GM23338 (cell line): ENCODE measurements at regions not wholly inside any gene's neighbourhood (a gene's known extent, or its start where the extent isn't known, plus 50 kb on each side); places are given as distances from the start of the nearest gene placed in this dataset.

Experiments
- ATAC-seq: fragments of 200-7000 bp; cut with Tn5 transposase; 3 replicates; pipeline ENCODE4 v1.9.1; 2020
- DNase-seq: peaks from one replicate; pipeline ENCODE4 v3.0.0-alpha.2; 2015; ENCODE audit warnings: low spot score
- H2AFZ ChIP-seq: fragments of 200-600 bp; sonication (generic); 2 replicates; pipeline ENCODE4 v1.8.0; 2016; ENCODE audit warnings: antibody characterized with exemption, mild to moderate bottlenecking, moderate library complexity
- H3F3A ChIP-seq: fragments of 200-600 bp; sonication (generic); replicated peaks from 2 replicates; pipeline ENCODE4 v1.8.0; 2017; ENCODE audit warnings: antibody characterized with exemption, mixed run types, low read depth
- H3K27ac ChIP-seq: fragments of 200-600 bp; sonication (generic); 2 replicates; pipeline ENCODE4 v1.6.1; 2016; ENCODE audit warnings: low read depth
- H3K27me3 ChIP-seq: fragments of 200-600 bp; sonication (generic); 2 replicates; pipeline ENCODE4 v1.8.0; 2016; ENCODE audit warnings: mild to moderate bottlenecking, mixed run types, moderate library complexity; ENCODE audit not compliant: insufficient read depth
- H3K36me3 ChIP-seq: fragments of 200-600 bp; sonication (generic); 2 replicates; pipeline ENCODE4 v1.8.0; 2016; ENCODE audit warnings: mild to moderate bottlenecking; ENCODE audit not compliant: insufficient read depth
- H3K4me1 ChIP-seq: fragments of 200-600 bp; sonication (generic); 2 replicates; pipeline ENCODE4 v1.8.0; 2016; ENCODE audit warnings: mild to moderate bottlenecking, moderate library complexity; ENCODE audit not compliant: insufficient read depth
- H3K4me2 ChIP-seq: fragments of 200-600 bp; sonication (generic); 2 replicates; pipeline ENCODE4 v1.7.1; 2017; ENCODE audit warnings: mixed run types
- H3K4me3 ChIP-seq: fragments of 200-600 bp; sonication (generic); 2 replicates; pipeline ENCODE4 v1.6.1; 2016; ENCODE audit warnings: mixed run types
- H3K79me2 ChIP-seq: fragments of 200-600 bp; sonication (generic); replicated peaks from 2 replicates; pipeline ENCODE4 v1.8.0; 2017; ENCODE audit warnings: mild to moderate bottlenecking; ENCODE audit not compliant: insufficient read depth
- H3K9me2 ChIP-seq: fragments of 200-600 bp; sonication (generic); 2 replicates; pipeline ENCODE4 v1.8.0; 2017; ENCODE audit not compliant: insufficient read depth
- H4K20me1 ChIP-seq: fragments of 200-600 bp; sonication (generic); replicated peaks from 2 replicates; pipeline ENCODE4 v1.8.0; 2017; ENCODE audit warnings: mild to moderate bottlenecking; ENCODE audit not compliant: insufficient read depth
- H3K27ac Mint-ChIP-seq: 2 replicates; pipeline ENCODE4 v1.8.0; 2020; ENCODE audit warnings: inconsistent platforms, mild to moderate bottlenecking, moderate library complexity, mixed read lengths
- H3K27me3 Mint-ChIP-seq: 3 replicates; pipeline ENCODE4 v1.8.0; 2022; ENCODE audit warnings: low read depth, mild to moderate bottlenecking, moderate library complexity, mixed read lengths, inconsistent platforms; ENCODE audit not compliant: insufficient read depth, poor library complexity
- H3K36me3 Mint-ChIP-seq: 3 replicates; pipeline ENCODE4 v1.8.0; 2021; ENCODE audit warnings: low read depth, mild to moderate bottlenecking, inconsistent platforms, moderate library complexity, mixed read lengths
- H3K4me1 Mint-ChIP-seq: 3 replicates; pipeline ENCODE4 v1.8.0; 2020; ENCODE audit warnings: mild to moderate bottlenecking, inconsistent platforms, mixed read lengths
- H3K4me3 Mint-ChIP-seq: 3 replicates; pipeline ENCODE4 v1.8.0; 2021; ENCODE audit warnings: moderate library complexity, mild to moderate bottlenecking, inconsistent platforms, mixed read lengths
- H3K9me3 Mint-ChIP-seq: 3 replicates; pipeline ENCODE4 v1.8.0; 2020; ENCODE audit warnings: moderate library complexity, mild to moderate bottlenecking, inconsistent platforms, mixed read lengths
- CREB1 ChIP-seq: fragments of 250-450 bp; sonication (Bioruptor Pico); IDR thresholded peaks from 2 replicates; pipeline ENCODE4 v1.5.0; 2020; ENCODE audit warnings: low read depth, mild to moderate bottlenecking, moderate library complexity
- CTCF ChIP-seq, 2 experiments: fragments of 200-600 bp in 1 of 2; sonication (generic) in 1 of 2; conservative IDR thresholded peaks; 2 replicates each; pipeline versions ENCODE4 v1.5.1 to v1.6.1; 2016 to 2017; ENCODE audit warnings: antibody characterized with exemption in 2 of 2, low read depth in 2 of 2, mild to moderate bottlenecking in 2 of 2, moderate library complexity in 1 of 2
- EZH2 ChIP-seq: fragments of 200-600 bp; sonication (generic); IDR thresholded peaks from one replicate; pipeline ENCODE4 v1.8.0; 2017; ENCODE audit warnings: antibody characterized with exemption, mild to moderate bottlenecking, low read depth; ENCODE audit not compliant: unreplicated experiment
- EZH2phosphoT487 ChIP-seq: fragments of 200-600 bp; sonication (generic); IDR thresholded peaks from one replicate; pipeline ENCODE4 v1.8.1; 2018; ENCODE audit warnings: antibody characterized with exemption; ENCODE audit not compliant: unreplicated experiment
- JUNB ChIP-seq: IDR thresholded peaks from one replicate; pipeline ENCODE4 v1.6.1; 2016; ENCODE audit warnings: antibody characterized with exemption; ENCODE audit not compliant: unreplicated experiment
- POLR2AphosphoS5 ChIP-seq: IDR thresholded peaks from 2 replicates; pipeline ENCODE4 v1.6.1; 2016; ENCODE audit warnings: antibody characterized with exemption, low read depth
- STAT1 ChIP-seq: IDR thresholded peaks from one replicate; pipeline ENCODE4 v1.6.1; 2016; ENCODE audit warnings: antibody characterized with exemption; ENCODE audit not compliant: unreplicated experiment
- ZNF114 ChIP-seq: fragments of 250-450 bp; sonication (Bioruptor Pico); IDR thresholded peaks from 2 replicates; pipeline ENCODE4 v1.5.0; 2020; ENCODE audit warnings: mild to moderate bottlenecking, moderate library complexity
- ZNF331 ChIP-seq: fragments of 250-450 bp; sonication (Bioruptor Pico); IDR thresholded peaks from 2 replicates; pipeline ENCODE4 v1.5.0; 2020; ENCODE audit warnings: low read depth, mild to moderate bottlenecking, moderate library complexity
- TF ChIP-seq, protein P1 (sequence below): IDR thresholded peaks from 2 replicates; pipeline ENCODE4 v1.6.1; 2016; ENCODE audit warnings: antibody characterized with exemption
- TF ChIP-seq, protein P2 (sequence below): IDR thresholded peaks from one replicate; pipeline ENCODE4 v1.6.1; 2018; ENCODE audit warnings: antibody characterized with exemption; ENCODE audit not compliant: unreplicated experiment

DNA sequence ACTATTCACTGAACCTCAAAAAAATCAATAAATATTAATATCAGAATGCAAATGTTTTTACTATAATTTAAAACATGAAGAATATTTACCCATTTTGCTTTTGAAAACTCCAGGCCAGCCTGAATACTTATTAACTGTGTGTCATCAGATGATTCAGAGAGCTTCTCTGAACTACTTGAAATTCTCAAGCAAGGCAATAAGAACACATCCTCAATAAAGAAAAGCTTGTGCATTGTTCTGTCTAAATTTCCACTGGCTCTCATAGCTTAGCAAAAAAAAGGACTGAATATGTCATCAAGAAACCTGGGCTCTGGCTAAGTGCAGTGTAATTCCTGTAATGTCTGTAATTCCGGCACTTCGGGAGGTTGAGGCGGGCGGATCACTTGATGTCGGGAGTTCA is 194.1 kb downstream of the BTG1 start (continued):
- no peak for TF ChIP-seq CTCF (conservative IDR thresholded peaks at IDR 0.05; ENCODE audit: low read depth in 2 of 2)

DNA sequence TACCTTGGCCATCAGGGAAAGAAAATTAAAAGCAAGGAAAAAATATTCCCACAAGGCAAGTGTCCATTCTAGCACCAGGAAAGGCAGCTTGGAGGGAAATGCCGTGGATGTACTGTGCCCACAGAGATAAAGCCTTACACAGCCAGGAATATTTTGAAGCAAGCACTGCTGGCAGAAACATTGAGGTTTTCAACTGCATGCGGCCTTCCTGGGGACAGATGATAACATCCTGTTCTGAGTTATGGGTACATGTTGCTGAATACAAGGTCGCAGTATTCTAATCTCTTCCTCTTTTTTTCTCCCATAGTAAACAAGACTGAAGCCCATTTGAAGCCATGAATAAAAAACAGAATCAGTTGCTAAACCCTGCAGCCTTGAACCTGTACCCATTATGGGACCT is 197.1 kb downstream of the BTG1 start:
- Histone ChIP-seq H3K27ac (no peak overlapping the region), H3K27me3 (no peaks in the 10 kb centered on the region), H3K9me2 (peaks cover 5% of the 10 kb centered on the region; the same call in 1 of the 2 replicates), H2AFZ (peak overlapping the region; percentile 82; the same call in 1 of the 2 replicates), H3K4me2 (no peak overlapping the region), H3K4me1 (no peaks in the 10 kb centered on the region), H3K36me3 (no peaks in the 10 kb centered on the region), H3K4me3 (no peak overlapping the region), H4K20me1 (no peaks in the 10 kb centered on the region), H3K79me2 (no peaks in the 10 kb centered on the region), H3F3A (no peaks in the 10 kb centered on the region)
- H3K27me3 Mint-ChIP-seq: no peaks in the 10 kb centered on the region
- no peak overlapping the region for H3K4me3 Mint-ChIP-seq
- ATAC-seq: no peak
- no peak overlapping the region for H3K27ac Mint-ChIP-seq
- no peaks in the 10 kb centered on the region for H3K4me1 Mint-ChIP-seq
- no peak for DNase-seq
- no peaks in the 10 kb centered on the region for H3K36me3 Mint-ChIP-seq
- H3K9me3 Mint-ChIP-seq: no peaks in the 10 kb centered on the region
- TF ChIP-seq EZH2phosphoT487: no peak
- TF ChIP-seq STAT1: no peak
- TF ChIP-seq, protein P1, sequence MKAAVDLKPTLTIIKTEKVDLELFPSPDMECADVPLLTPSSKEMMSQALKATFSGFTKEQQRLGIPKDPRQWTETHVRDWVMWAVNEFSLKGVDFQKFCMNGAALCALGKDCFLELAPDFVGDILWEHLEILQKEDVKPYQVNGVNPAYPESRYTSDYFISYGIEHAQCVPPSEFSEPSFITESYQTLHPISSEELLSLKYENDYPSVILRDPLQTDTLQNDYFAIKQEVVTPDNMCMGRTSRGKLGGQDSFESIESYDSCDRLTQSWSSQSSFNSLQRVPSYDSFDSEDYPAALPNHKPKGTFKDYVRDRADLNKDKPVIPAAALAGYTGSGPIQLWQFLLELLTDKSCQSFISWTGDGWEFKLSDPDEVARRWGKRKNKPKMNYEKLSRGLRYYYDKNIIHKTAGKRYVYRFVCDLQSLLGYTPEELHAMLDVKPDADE: no peak
- TF ChIP-seq JUNB: no peak
- TF ChIP-seq CREB1 (CRISPR knock-in tag): no peak
- TF ChIP-seq, protein P2, sequence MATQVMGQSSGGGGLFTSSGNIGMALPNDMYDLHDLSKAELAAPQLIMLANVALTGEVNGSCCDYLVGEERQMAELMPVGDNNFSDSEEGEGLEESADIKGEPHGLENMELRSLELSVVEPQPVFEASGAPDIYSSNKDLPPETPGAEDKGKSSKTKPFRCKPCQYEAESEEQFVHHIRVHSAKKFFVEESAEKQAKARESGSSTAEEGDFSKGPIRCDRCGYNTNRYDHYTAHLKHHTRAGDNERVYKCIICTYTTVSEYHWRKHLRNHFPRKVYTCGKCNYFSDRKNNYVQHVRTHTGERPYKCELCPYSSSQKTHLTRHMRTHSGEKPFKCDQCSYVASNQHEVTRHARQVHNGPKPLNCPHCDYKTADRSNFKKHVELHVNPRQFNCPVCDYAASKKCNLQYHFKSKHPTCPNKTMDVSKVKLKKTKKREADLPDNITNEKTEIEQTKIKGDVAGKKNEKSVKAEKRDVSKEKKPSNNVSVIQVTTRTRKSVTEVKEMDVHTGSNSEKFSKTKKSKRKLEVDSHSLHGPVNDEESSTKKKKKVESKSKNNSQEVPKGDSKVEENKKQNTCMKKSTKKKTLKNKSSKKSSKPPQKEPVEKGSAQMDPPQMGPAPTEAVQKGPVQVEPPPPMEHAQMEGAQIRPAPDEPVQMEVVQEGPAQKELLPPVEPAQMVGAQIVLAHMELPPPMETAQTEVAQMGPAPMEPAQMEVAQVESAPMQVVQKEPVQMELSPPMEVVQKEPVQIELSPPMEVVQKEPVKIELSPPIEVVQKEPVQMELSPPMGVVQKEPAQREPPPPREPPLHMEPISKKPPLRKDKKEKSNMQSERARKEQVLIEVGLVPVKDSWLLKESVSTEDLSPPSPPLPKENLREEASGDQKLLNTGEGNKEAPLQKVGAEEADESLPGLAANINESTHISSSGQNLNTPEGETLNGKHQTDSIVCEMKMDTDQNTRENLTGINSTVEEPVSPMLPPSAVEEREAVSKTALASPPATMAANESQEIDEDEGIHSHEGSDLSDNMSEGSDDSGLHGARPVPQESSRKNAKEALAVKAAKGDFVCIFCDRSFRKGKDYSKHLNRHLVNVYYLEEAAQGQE: no peak
- TF ChIP-seq POLR2AphosphoS5: no peak
- TF ChIP-seq ZNF331 (CRISPR knock-in tag): no peak
- no peak for TF ChIP-seq EZH2
- no peak for TF ChIP-seq ZNF114 (CRISPR knock-in tag)
- no peak for TF ChIP-seq CTCF (conservative IDR thresholded peaks at IDR 0.05; ENCODE audit: low read depth in 2 of 2)
